TTC549 (cell line): ENCODE measurements at regions not wholly inside any gene's neighbourhood (a gene's known extent, or its start where the extent isn't known, plus 50 kb on each side); places are given as distances from the start of the nearest gene placed in this dataset.

Experiments
- FAIRE-seq: peaks from 2 replicates; lab custom pipeline; 2012; peaks lifted over from hg19 to GRCh38; lab: Jason Lieb, UNC

DNA sequence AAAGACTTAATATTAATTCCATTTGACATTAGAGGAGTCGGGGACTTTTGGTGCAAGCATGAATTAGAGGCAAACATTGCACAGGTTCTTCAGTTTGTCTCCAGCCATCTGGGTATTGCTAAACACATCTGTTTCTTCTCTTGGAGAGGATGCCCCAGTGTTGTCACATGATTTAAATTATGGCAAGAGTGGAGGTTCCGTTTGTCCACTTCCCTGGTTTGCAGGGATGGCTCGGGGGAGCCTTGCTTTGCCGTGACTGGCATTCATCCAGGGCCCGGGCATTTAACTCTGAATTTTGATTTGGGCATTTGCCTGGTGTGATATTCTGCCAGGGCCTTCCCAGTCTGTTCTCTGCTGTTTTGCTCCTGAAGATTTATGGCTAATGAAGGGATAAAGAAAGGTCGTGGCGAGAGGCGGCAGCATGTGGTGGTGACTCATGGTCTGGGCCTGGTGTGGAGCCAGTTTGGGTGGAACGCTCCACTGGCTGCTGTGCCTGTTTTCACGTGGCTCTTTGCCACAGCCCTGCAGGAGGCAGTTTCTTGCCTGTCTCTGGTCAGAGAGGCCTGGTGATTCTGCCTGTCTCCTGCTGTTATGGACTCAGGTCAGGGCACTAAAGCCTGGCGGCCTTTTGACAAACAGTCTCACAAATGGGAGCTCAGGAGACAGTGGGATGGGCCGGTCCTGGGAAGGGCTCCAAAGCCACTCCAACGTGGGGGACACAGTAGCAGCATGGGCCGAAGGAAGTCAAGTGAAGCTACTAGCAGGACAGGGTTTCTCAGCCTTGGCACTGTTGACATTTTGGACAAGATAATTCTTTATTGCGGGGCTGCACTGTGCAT, 99.4 kb upstream of the PGRMC2 start:
- FAIRE-seq, result no peak

DNA sequence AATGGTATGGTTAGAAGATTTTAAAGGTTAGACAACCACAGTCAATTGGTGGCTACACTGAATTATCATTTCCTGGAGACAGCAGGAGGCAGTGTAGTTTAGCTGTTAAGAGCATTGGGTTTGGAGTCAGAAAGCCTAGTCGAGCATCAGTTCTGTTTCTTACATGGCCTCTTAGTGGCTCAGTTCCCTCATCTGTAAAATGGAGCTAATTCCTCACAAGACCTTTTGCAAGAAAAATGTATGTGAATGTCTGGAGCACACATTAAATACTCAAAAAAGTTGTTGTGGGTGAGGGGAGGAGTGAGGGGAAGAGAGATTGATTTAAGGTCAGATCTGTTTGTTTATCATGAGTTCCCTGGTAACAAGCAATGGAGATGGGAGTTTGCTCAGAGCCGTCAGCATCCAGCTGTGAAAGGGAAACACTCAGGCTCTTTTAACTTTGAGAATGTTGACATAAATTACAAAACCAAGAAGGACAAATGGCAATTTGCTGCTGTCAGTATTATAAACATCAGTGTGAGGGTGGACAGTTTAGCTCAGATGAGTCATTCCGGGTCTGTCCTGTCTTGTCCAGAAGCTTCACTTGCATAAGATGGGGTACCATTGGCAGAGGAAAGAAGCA, 98.2 kb upstream of the PGRMC2 start:
- no peak for FAIRE-seq

DNA sequence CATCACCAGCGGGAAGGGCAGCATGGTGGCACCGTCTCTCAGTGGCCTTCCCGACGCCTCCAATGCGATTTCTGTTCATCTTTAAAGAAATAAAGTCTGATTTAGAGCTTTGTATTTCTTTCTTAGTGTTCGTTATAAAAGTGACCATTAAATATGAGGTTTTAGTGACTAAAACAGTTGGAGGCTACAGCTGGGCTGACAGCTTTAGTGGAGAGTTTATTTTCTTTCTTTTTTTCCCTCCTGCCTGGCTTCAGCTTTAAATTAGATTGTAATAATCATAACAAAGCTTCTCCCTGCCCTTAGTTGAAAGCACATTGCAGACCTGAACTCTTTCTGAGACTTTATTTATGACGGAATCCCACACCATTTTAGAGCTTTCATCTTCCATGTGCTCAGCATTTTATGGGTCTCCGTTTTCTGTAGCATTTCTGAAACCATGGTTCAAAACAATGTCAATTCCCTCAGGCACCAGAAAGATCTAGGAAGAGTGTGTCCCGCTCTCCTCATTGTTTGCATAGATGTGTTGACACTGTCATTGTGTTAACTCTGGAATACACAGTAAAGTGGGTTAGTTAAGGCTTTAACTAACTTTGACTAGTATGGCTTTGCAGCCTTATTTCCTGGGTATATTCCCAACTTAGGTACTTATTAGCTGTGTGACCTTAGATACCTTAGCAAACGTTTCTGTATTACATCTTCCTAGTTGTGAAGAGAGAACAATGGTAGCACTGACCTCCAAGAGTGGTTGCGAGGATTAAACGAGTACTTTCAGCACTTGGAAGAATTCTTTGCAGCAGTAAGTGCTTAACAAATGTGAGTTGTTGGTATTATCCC, 97.4 kb upstream of the PGRMC2 start:
- FAIRE-seq, result no peak

DNA sequence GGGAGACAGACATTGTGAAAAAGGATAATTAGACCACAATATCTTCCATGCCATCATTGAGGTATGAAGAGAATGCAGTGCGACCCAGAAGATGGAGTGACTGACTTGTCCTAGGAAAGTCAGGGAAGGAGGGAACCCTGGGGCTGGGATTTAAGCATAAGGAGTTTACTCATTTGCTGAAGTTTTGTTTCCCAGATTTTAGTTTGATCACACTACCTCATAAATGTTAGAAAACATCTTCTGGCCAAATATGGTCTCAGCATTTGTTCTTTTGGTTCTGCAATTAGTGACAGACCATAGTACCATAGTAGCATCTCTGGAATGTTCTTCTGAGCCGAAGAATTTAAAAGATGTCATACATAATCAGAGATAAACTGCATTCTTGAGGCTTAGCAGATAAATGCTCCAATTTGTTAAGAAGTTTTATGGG, 96.5 kb upstream of the PGRMC2 start:
- FAIRE-seq, result no peak

DNA sequence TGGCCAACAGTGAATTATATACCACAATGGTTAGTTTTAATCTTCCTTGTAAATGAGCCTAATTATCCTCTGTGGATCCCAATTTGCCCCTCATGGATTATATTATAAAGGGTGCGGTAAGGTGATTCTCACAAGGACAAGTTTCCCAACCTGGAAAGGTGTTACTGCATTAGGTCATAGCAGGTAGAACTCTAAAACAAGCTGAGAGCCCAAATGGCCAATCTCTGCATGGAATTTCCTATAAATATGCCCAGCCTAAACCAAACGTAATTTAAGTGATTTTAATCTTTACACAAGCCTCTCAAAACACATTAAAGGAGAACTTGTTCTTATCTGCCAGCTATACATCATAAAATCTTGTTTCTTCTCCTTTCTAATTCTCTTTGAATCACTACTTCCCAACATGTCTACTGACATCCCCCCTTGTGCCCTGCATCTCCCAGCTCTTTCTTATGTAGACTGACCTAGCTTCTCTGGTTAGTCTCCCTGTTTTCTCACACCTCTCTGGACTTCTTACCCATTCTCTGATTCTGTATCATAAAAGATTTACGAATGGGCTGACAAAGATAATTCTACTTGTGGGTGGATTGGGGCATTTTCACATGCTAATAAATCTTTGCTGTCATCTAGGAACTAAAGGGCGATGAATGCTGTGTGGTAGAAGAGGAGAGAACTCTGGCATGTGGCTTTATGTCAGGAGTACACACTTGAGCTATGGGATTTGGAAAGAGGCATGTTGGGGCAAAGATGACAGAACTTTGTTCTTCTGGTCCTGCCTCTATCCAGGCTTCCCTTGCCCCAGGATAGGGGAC, 94.3 kb upstream of the PGRMC2 start:
- no peak for FAIRE-seq

DNA sequence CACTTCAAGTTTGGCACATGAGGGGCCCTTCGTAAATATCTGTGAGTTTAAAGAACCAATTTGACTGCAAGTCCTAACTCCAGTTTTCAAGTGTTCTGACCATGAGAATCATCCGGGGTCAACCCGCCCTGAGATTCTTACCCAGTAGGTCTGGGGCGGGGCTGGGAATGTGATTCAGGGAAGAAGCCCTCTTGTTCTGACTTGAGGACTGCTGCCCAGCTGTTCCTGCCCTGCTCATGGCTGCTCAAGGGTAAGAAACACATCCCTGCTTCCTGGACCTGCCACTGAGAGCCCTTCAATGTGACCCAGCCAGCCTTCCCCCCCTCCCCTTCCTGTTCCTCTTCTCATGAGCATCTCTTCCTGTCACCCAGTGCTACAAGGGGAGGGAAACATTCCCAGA, 92.7 kb upstream of the PGRMC2 start:
- no peak for FAIRE-seq

DNA sequence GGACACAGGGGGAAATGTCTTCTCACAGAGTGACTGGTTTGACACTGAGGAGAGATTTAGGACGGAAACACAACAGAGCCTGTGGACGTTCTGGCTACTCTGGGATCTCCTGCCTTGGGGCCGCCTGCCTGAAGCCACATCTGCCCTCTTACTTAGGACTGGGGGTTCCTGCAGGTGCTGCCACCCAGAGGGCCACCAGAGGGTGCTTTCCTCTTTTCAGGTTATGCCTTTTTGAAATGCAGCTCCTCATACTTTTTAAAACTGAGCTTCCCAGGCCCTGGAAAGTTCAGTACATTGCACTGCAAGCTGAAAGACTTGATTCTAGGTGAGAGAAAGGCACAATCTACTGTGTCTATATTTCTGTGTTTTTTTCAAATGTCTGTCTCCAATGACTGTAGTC, 92.2 kb upstream of the PGRMC2 start:
- FAIRE-seq, result no peak

DNA sequence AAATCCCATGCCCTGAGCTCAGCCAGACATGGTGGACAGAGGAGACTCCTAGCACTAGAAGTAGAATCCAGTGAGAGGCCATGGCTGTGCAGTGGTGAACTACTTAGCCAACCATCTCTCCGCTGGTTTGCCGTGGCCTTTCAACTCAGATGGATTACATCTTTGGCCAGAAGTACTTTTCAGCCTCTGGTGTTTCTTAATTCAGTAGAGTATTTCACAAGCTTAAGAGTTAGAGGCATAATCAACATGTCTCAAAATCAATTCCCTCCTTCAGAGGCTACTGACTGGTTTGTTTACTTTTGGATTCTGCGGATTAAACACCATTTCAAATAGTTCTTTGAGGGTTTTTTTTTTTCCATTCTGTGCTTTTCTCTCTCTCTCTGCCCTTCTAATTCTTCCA, 91.1 kb upstream of the PGRMC2 start:
- no peak for FAIRE-seq

DNA sequence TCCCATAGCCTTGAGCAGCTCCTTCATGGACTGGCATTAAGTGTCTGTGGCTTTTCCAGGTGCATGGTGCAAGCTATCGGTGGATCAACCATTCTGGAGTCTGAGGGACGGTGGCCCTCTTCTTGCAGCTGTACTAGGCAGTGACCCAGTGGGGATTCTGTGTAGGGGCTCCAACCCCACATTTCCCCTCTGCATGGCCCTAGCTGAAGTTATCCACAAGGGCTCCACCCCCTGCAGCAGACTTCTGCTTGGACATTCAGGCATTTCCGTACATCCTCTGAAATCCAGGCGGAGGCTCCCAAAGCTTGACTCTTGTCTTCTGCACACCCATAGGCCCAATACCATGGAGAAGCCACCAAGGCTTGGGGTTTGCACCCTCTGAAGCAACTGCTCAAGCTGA, 89.3 kb upstream of the PGRMC2 start:
- no peak for FAIRE-seq

DNA sequence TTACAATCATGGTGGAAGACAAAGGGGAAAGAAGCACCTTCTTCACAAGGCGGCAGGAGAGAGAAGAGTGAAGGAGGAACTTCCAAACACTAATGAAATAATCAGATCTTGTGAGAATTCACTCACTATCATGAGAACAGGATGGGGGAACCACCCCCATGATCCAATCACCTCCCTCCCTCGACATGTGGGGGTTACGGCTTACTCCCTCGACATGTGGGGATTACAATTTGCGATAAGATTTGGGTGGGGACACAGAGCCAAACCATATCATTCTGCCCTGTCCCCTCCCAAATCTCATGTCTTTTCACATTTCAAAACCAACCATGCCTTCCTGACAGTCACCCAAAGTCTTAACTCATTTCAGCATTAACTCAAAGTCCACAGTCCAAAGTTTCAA, 88.7 kb upstream of the PGRMC2 start:
- no peak for FAIRE-seq

DNA sequence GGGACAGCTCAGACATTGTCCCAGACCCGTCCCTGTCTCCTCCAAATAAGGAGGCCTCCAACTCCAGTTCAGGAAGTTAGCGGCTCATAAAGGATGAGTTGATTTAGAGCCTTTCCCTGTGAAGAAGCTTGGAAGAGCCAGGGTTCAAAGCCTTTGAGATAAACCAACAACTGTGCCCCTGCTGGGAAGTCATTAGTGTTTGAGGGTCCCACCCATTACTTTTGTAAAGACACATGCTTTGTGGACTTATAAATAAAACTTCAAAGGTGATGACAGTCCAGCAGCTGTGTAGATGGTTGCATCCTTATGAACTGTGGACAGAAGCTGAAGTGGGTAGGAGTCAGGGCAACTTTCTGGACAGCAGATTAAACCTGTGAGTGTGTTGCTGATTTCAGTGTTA, 86.0 kb upstream of the PGRMC2 start:
- FAIRE-seq, result no peak

DNA sequence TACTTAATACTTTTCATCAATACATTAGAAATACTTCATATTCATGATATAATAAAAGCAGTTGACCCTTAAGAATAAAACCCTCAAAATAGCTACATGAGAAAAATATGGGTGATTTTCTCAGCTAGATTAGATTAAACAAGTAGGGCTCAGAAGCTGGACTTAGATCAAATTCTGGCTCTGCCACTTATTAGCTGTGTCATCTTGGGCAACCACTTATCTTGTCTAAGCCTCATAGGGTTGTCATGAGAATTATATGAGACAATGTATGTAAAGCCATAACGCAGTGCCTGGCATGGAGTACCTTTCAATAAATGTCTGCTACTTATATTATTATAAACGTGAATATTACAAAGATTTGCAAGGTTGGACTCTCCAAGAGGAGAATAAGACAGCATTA, 84.3 kb upstream of the PGRMC2 start:
- no peak for FAIRE-seq

DNA sequence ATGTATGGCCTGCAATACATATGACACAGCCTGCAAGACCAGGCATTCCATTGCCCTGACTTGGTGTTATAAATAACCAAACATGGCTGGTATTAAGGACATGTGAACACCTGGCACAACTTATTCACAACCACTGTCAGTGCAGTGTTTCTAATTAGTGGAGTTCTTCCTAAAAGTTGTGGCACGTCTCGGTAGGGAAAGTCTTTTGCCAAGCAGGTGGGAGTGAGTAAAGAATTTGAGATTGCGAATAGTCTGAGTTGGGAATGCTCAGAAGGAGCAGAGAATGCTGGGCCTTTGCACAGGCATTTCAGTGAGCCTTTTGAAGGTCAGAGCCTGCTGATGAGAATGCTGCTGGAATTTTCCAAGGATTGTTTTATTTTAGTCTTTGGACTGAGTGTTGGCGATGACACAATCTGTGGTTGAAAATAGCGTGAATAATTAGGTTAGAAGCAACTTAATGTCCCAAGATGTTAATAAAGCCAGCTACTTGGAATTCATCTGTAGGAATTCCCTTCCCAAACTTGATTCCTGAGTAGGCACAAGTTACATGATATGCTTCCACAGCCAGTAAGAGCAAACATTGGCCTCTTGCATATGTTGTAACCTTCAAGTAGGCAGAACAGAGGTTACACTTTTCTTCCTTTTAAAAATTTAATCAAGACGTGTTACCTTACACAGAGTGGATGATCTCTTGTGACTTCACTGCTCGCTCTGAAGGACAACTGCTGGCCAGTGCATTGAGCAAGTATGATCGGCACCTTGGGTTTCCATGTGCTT, 83.6 kb upstream of the PGRMC2 start:
- no peak for FAIRE-seq

DNA sequence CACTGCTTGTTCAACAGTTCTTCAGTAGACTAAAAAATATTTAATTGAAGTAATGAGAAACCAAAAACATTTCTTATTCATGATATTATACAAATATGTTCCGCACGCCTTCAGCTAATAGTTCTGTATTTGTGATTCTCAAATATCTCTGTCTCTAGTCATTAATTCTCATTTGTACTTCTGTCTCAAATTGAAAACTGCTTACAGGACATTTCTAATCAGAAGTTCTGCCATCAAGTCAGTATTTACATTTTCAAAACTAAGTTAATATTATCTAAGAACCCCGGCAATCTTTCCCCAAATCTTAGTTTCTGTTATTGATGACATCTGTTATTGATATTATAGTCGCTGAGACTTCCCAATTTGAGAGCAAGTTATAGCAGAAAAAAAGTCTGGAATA, 78.6 kb upstream of the PGRMC2 start:
- FAIRE-seq, result no peak

DNA sequence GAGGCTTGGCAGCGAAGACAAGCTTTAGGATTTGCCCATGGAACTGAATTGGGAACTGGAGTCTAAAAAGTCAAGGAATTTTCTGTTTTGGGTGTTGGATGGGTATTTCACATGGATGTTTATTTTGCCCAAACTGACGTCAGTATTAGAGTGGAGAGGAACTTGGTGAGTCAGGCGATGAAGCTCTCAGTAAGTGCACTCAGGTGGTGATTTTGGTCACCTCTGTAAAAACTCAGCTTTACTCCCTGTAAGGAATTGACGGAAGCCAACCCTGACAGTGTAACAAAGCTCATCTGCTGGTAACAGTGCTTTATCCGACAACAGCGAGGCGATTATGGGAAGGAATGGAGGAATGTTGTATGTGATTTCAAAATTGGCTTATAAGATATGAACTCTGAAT, 77.0 kb upstream of the PGRMC2 start:
- no peak for FAIRE-seq

DNA sequence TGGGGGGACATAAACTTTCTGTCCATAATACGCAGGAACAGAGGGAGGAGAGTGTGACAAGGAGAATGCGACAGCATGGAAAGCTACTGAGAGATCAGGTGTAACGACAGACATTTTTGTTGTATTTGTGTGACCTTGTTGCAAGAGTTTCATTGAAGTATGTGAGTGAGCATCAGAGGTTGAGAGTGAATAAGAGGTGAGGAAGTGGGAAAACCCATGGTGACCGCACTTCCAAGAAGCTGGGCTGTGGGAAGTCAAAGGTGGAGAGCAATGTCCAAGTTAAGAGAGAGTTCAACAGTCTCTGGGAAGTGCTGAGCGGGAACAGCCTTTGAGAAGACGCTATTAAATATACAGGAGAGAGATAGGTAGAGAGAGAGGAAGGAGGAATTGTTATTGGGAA, 76.4 kb upstream of the PGRMC2 start:
- FAIRE-seq, result no peak

DNA sequence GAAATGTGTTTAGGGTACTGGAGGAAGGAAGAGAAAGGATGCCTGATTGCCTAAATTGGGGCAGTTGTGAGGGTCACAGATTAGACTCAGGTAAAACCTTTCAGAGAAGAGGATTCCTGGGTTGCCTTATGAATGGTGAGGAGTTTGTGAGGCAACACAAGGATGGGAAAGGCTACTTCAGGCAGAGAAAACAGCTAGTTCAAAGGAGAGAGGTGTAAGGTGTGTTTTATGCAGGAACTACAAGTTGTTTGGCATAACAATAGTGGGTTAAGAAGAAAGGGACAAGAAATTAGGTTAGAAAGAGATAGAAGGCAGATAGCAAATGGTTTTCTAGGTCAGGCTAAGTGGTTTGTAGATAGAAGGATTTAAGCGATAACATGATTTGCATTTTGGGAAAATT, 75.1 kb upstream of the PGRMC2 start:
- FAIRE-seq, result no peak

DNA sequence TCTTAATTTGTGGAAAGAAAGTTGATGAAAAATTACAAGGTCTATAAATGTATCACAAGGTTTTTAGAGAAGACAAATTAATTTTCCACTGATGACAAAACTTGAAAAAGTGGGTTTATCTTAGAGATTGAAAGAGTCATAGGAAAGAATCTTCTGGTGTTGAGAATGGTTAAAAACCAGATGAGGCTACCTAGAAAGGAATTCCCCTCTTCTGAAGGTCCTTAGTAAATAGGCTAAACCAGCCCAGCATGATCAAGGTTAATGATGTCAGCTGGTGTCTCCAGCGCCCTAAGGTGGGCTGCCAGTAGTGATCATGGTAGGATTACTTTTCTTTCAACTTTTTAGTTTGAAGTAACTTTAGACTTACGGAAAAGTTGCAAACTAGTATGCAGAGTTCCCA, 71.8 kb upstream of the PGRMC2 start:
- no peak for FAIRE-seq

DNA sequence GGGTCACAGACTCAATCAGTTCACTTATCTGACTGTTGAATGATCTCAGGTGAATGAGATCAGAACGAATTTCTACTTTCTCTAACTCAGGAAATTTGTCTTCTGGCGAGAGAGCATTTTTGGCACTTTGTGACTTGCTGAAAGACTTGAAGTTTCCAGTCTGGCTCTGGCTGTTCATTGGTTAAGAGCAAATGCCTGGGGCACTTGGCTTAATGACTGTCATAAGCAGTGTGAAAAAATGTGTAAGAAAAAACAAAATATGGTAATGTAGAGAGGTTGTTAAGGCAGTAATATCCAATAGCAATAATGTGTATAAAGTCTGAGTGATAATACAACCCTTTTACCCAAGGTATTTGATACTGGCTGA, 71.3 kb upstream of the PGRMC2 start:
- FAIRE-seq, result no peak

DNA sequence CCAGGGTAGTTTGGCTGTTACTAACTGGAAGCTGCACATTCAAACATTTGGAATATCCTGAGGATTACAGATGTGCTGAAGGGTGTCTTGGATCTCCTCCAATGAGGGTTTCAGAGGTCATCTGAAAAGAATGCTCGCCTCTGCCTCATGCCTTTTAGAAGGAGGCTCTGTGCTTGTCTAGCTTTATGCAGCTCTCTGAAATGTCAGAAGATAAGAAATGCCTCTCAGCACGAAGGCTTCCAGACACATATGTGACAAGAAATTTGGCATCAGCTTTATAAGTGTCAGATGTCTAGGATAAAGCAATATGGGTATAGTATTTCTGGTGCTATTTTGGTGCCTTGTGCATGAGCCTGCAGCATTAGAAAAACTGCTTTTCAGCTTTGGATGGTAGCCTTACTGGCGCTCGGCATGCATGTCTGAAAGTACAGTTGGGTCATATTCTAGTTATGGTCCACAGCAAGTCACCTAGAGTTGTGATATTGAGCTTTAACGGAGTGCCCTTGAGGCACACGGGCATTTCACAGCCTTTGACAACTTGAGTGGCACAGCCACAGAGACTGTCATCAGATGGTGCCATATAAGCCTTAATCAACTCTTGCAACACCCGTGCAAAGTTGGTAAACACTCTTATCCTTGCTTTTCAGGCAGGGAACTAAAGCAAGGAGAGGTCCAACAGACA, 70.8 kb upstream of the PGRMC2 start:
- FAIRE-seq, result no peak

DNA sequence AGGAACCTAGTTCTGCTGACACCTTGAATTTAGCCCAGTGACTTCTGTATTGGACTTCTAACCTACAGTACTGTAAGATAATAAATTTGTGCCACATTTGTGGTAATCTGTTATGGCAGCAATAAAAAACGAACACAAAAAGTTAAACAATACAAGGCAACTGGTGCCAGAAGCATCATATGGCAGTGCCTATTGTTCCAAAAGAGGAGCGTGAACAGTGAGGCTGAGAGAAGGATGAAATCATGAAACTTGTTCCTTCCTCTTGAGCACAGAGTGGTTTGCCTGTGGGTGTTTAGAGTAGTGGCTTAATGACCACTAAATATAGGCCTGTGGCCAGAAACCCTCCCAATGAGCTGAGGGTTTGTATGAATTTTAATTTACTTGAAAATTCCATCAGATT, 69.7 kb upstream of the PGRMC2 start:
- FAIRE-seq, result no peak
